Common myeloid progenitor, CD34-positive (primary cell): ENCODE measurements at regions not wholly inside any gene's neighbourhood (a gene's known extent, or its start where the extent isn't known, plus 50 kb on each side); places are given as distances from the start of the nearest gene placed in this dataset.

Experiments used
- CTCF ChIA-PET: fragments of 350-600 bp; sonication (Branson Sonifier 250); formaldehyde crosslinking; loops from one replicate; lab custom pipeline; 2021; ENCODE audit warnings: antibody characterized with exemption; lab: Charles Lee
- POLR2A ChIA-PET: fragments of 350-600 bp; sonication (Branson Sonifier 250); formaldehyde crosslinking; loops from one replicate; lab custom pipeline; 2021; ENCODE audit warnings: antibody characterized with exemption; lab: Charles Lee
- DNase-seq, 3 donors: peaks; one replicate each; pipeline versions ENCODE4 v3.0.0 to v3.0.0-alpha.2; 2013
- H3K27ac ChIP-seq, 2 experiments: 1 replicate in 1 of 2; 2 replicates in 1 of 2; pipeline ENCODE4 v1.7.0; 2013; ENCODE audit warnings: inconsistent platforms in 2 of 2, low read length in 2 of 2, mild to moderate bottlenecking in 2 of 2, low read depth in 1 of 2, moderate library complexity in 1 of 2; ENCODE audit not compliant: severe bottlenecking in 2 of 2, insufficient read depth in 1 of 2, poor library complexity in 1 of 2
- H3K27me3 ChIP-seq, 5 experiments: replicated peaks in 2 of 5; 1 replicate in 3 of 5; 2 replicates in 2 of 5; pipeline versions ENCODE4 v1.6.1 to v1.7.0; 2013; ENCODE audit warnings: low read length in 4 of 5, mild to moderate bottlenecking in 2 of 5, moderate library complexity in 2 of 5, inconsistent platforms in 1 of 5; ENCODE audit not compliant: insufficient read depth in 5 of 5, control insufficient read depth in 4 of 5
- H3K36me3 ChIP-seq, 4 experiments: 1 replicate in 2 of 4; 2 replicates in 2 of 4; pipeline versions ENCODE4 v1.6.1 to v1.7.0; 2013; ENCODE audit warnings: low read length in 3 of 4, control low read depth in 1 of 4, mild to moderate bottlenecking in 1 of 4; ENCODE audit not compliant: control insufficient read depth in 4 of 4, insufficient read depth in 4 of 4
- H3K4me1 ChIP-seq, 4 experiments: 1 replicate in 3 of 4; 2 replicates in 1 of 4; pipeline versions ENCODE4 v1.6.1 to v1.7.1; 2013; ENCODE audit warnings: low read length in 3 of 4, mild to moderate bottlenecking in 3 of 4, control low read depth in 1 of 4, inconsistent platforms in 1 of 4, moderate library complexity in 1 of 4; ENCODE audit not compliant: control insufficient read depth in 4 of 4, insufficient read depth in 4 of 4; ENCODE audit errors: control extremely low read depth in 1 of 4
- H3K4me3 ChIP-seq, 7 experiments: 1 replicate in 4 of 7; 2 replicates in 3 of 7; pipeline versions ENCODE4 v1.5.1 to v1.7.0; 2013; ENCODE audit warnings: mild to moderate bottlenecking in 7 of 7, low read length in 6 of 7, moderate library complexity in 6 of 7, inconsistent platforms in 2 of 7, low read depth in 2 of 7, control low read depth in 1 of 7; ENCODE audit not compliant: insufficient read depth in 4 of 7, control insufficient read depth in 1 of 7; ENCODE audit errors: extremely low read depth in 1 of 7
- H3K9me3 ChIP-seq, 5 experiments: 1 replicate in 4 of 5; 2 replicates in 1 of 5; pipeline versions ENCODE4 v1.6.1 to v1.7.1; 2013; ENCODE audit warnings: low read length in 4 of 5, mild to moderate bottlenecking in 2 of 5, inconsistent platforms in 1 of 5, low read depth in 1 of 5, moderate library complexity in 1 of 5; ENCODE audit not compliant: control insufficient read depth in 4 of 5, insufficient read depth in 2 of 5; ENCODE audit errors: control extremely low read depth in 1 of 5
- WGBS: methylation state at CpG from one replicate; pipeline ENCODE4 v1.1.5; 2013; ENCODE audit not compliant: insufficient coverage; 5-methylcytosine and 5-hydroxymethylcytosine counted together

DNA sequence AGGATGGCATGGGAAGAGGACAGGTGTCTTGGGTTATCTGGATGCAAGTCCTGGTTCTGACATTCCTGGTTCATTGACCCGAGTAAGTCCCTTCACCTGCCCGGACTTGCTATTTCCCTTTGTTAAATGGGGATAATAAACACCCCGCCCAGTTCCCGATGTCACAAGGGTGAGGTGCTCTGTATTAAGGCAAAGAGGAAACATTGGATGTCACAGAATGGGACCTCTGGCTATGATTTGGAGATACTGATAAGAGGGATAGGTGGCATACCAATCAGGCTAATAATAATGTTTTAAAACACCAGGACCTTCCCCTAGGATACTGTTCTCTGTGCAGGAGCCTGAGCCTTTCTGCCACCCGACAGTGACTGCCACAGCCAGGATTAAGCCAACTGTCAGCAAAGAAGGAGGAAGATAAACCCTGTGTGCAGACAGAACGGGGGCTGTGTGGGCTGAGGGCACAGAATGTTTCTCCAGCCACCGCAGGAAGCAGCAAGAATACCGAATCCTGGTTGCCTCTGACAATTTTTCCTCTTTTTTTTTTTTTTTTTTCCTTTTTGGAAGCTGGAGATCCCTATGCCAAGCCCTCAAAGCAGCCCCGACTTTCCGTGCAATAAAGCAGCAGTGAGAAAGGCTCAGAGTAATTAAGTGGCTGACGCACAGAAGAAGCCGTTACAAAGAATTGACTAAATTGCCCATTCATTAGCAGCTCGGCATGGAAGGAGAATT lies 336.6 kb downstream of the SMAD2 start:
- CTCF ChIA-PET = no interaction called here
- H3K4me3 ChIP-seq = no peak overlapping the region
- POLR2A ChIA-PET = no interaction called here
- no peaks in the 10 kb centered on the region for H3K4me1 ChIP-seq
- no peaks in the 10 kb centered on the region for H3K36me3 ChIP-seq
- peaks cover 0 to 22% (median 10%) of the 10 kb centered on the region in 5 experiments for H3K27me3 ChIP-seq
- no peak for DNase-seq
- 21% methylated on average over 8 of the region's 13 CpGs for WGBS
- no peak overlapping the region for H3K27ac ChIP-seq
- H3K9me3 ChIP-seq = peaks cover 0 to 7% (median 3%) of the 10 kb centered on the region in 5 experiments

DNA sequence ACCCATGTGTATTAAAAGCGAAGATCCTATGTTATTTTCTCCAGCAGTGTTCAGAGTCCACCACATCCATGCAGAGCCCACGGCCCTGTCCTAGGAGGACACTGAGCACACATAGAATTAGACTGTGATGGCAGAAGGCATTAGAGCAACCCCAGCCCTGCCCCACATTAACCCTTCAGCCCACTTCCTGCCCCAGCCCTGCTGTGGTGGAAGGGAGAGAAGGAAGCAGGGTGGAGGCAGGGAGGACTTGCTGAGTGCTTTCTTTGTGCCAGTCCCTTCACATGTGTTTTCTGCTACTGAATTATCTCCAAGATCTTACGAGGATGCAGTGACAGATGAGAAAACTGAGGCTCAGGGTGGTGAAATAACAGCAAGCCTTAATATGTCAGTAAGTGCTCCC lies 339.0 kb downstream of the SMAD2 start:
- POLR2A ChIA-PET = no interaction called here

DNA sequence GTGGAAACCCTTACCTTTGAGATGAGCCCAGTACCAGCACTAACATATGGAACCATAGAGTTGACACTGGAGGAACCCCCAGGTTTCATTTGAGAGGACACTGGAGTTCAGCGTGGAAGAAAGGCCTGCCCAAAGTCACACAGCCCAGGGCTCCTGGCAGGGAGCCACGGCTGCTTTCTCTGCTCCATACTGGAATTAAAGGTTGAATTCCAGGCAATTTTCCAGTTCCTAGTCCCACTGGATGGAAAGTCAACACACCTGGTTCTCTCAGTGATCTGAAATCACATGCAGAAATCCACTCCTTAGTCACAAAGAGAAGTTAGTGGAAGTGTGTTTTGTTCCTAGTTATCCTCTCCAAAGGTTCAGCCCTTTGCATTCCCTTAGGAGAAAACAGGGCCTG lies 336.1 kb upstream of the SKOR2 start:
- no peaks in the 10 kb centered on the region for H3K9me3 ChIP-seq

More for the DNA sequence above, 339.0 kb downstream of the SMAD2 start:
- 100% methylated on average over 1 of the region's 3 CpGs for WGBS
- Histone ChIP-seq H3K27ac (no peak overlapping the region), H3K27me3 (peaks cover 0 to 22% (median 13%) of the 10 kb centered on the region in 5 experiments), H3K9me3 (peaks cover 0 to 7% (median 3%) of the 10 kb centered on the region in 5 experiments), H3K4me1 (no peaks in the 10 kb centered on the region), H3K36me3 (no peaks in the 10 kb centered on the region), H3K4me3 (no peak overlapping the region)
- DNase-seq = no peak
- CTCF ChIA-PET = no interaction called here

DNA sequence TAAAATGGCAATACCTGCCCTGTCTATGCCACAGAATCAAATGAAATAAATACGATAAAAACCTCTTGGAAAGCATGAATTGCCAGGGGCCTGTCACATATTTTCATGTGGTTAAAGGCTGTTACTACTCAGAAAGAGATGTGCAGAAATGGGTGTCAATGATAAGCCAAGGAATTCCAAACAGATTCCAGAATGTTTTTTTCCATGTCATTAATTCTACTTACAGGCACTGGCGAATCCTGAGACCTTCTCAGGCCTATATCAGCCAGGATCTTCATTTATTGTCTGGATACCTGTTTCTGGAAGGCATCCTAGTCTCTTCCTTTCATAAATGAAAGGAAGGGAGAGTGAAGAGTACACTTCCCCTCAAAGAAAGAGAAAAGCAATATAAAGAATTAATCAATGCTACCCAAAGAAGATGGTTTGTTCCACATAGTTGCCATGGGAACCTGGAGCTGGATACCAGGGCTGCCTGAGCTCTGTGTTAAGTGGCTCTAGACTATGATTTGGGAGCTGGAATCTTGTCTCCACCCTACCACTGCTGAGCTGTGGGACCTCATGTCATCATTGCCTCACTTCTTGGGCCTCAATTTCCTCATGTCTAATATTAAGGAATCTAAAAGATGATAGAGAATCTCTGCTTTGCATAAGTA lies 335.1 kb upstream of the SKOR2 start:
- ChIA-PET POLR2A (no interaction called here), CTCF (no interaction called here)
- H3K9me3 ChIP-seq = no peaks in the 10 kb centered on the region
- H3K4me3 ChIP-seq = no peak overlapping the region
- DNase-seq = no peak
- H3K4me1 ChIP-seq = no peaks in the 10 kb centered on the region
- H3K27me3 ChIP-seq = peaks cover 0 to 9% (median 2%) of the 10 kb centered on the region in 5 experiments
- no peaks in the 10 kb centered on the region for H3K36me3 ChIP-seq
- WGBS = 90% methylated on average over 2 of the region's 2 CpGs
- H3K27ac ChIP-seq = no peak overlapping the region

More for the DNA sequence above, 336.1 kb upstream of the SKOR2 start:
- 89% methylated on average over 2 of the region's 2 CpGs for WGBS
- no peak for DNase-seq
- no peak overlapping the region for H3K4me3 ChIP-seq
- H3K27ac ChIP-seq = no peak overlapping the region
- H3K27me3 ChIP-seq = peaks cover 0 to 9% (median 2%) of the 10 kb centered on the region in 5 experiments
- CTCF ChIA-PET = no interaction called here
- POLR2A ChIA-PET = no interaction called here
- H3K36me3 ChIP-seq = no peaks in the 10 kb centered on the region
- H3K4me1 ChIP-seq = no peaks in the 10 kb centered on the region

DNA sequence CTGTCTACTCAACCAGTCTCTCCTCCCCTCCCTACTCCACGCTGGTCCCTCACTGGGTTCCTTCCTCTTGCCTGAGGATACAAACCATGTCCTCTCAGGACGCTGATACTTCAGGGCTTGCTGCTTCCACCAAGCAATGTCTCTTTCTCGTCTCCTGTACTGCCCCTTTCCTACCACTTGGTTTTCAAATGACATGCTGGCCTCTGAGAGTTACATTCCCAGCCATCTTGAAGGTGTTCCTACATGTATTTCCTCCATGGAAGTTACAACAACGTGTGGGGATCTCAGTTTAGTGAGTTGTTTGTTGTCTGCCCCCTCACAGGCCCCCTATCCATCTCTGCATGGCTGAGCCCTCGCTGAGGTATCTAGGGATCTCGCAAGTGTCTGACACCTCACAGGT lies 334.5 kb upstream of the SKOR2 start:
- POLR2A ChIA-PET = no interaction called here
- no peak overlapping the region for H3K27ac ChIP-seq
- H3K36me3 ChIP-seq = no peaks in the 10 kb centered on the region
- peaks cover 0 to 8% (median 2%) of the 10 kb centered on the region in 5 experiments for H3K27me3 ChIP-seq
- CTCF ChIA-PET = no interaction called here
- no peaks in the 10 kb centered on the region for H3K4me1 ChIP-seq
- no peaks in the 10 kb centered on the region for H3K9me3 ChIP-seq
- 82% methylated on average over 5 of the region's 6 CpGs for WGBS
- no peak for DNase-seq
- H3K4me3 ChIP-seq = no peak overlapping the region

DNA sequence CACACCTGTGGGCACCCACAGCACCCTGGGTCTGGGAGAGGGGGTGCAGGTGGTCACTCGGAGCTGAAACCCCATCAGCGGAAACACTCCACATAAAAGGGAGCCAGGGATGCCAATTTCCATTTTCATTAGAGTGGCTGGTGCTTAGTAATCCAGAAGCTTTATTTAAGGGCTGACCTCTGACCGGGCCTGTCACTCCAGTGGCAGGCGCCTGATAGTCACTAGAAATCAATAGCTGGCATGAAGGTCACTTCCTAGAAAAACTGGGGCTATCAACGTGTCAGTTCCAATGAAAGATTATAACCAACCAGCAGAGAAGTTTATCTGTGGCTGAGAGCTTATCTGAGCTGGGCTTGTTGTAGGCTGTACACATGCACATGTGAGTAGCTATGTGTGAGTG lies 333.7 kb upstream of the SKOR2 start:
- ChIA-PET POLR2A (no interaction called here), CTCF (interaction anchor here (0.7 kb wide), 1 partner anchor 10 kb away, joined by 3 read pairs; no protein-coding TSS in a partner anchor)
- DNase-seq = no peak
- H3K9me3 ChIP-seq = no peaks in the 10 kb centered on the region
- H3K4me1 ChIP-seq = no peaks in the 10 kb centered on the region
- no peaks in the 10 kb centered on the region for H3K36me3 ChIP-seq
- no peak overlapping the region for H3K4me3 ChIP-seq
- peaks cover 0 to 8% (median 0%) of the 10 kb centered on the region in 5 experiments for H3K27me3 ChIP-seq
- H3K27ac ChIP-seq = no peak overlapping the region
- 94% methylated on average over 5 of the region's 5 CpGs for WGBS

DNA sequence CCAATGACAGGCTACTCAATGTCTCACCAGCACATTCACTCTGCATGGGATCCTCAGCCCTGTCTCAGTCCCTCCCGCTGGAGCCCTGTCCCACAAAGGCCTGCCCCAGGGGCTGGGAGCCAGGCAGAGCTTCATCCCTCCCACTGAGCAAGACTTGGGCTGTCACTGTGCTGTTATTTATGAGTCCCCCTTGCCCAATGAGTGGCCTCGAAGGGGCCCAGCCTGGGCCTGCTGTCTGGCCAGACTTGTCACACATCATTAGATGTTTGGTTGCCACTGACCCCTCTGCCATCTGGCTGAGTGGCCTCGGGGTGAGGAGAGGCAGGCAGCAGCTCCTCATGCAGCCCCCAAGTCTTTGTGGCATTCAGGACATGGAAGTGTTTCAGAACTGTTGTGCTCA lies 330.6 kb upstream of the SKOR2 start:
- Histone ChIP-seq H3K9me3 (no peaks in the 10 kb centered on the region), H3K36me3 (no peaks in the 10 kb centered on the region), H3K27me3 (peaks cover 0 to 13% (median 4%) of the 10 kb centered on the region in 5 experiments), H3K4me1 (no peaks in the 10 kb centered on the region), H3K4me3 (no peak overlapping the region), H3K27ac (no peak overlapping the region)
- ChIA-PET POLR2A (no interaction called here), CTCF (no interaction called here)
- no peak for DNase-seq
- WGBS = 35% methylated on average over 2 of the region's 3 CpGs
